D721Med (cell line): ENCODE measurements at regions not wholly inside any gene's neighbourhood (a gene's known extent, or its start where the extent isn't known, plus 50 kb on each side); places are given as distances from the start of the nearest gene placed in this dataset.
"Not testable (repeated sequence)": the region's sequence is repeated elsewhere in the genome, so short reads cannot be mapped to it uniquely, and the experiment has no call there.

Experiments used
- DNase-seq: peaks from one replicate; pipeline ENCODE4 v3.0.0; 2011; ENCODE audit warnings: low spot score; ENCODE audit not compliant: insufficient read length
- FAIRE-seq: peaks from 2 replicates; lab custom pipeline; 2011; peaks lifted over from hg19 to GRCh38; lab: Jason Lieb, UNC
- CTCF ChIP-seq: IDR thresholded peaks from 2 replicates; pipeline ENCODE4 v1.5.1; 2012; ENCODE audit warnings: mild to moderate bottlenecking, control low read depth; ENCODE audit not compliant: insufficient read depth; ENCODE audit errors: missing control alignments

- FAIRE-seq: no peak
- no peak for TF ChIP-seq CTCF
- no peak for DNase-seq
Observed at GRCh38 chr5:104890767-104891166, 1328.2 kb upstream of the NUDT12 start.

- no peak for DNase-seq
- no peak for TF ChIP-seq CTCF
- no peak for FAIRE-seq
Observed at GRCh38 chr5:104859437-104859836, 1296.8 kb upstream of the NUDT12 start.

- DNase-seq, FAIRE-seq: not testable (repeated sequence)
Observed at GRCh38 chr5:104852099-104852498, 1289.5 kb upstream of the NUDT12 start.

- DNase-seq (no peak), FAIRE-seq (peak; percentile 90)
- no peak for TF ChIP-seq CTCF
Observed at GRCh38 chr5:104845541-104845940, 1283.0 kb upstream of the NUDT12 start.

GRCh38 chr5:104843822-104844221 lies 1281.2 kb upstream of the NUDT12 start:
- DNase-seq (no peak), FAIRE-seq (no peak)
- no peak for TF ChIP-seq CTCF

- FAIRE-seq (no peak), DNase-seq (no peak)
- no peak for TF ChIP-seq CTCF
Observed at GRCh38 chr5:104840284-104840683, 1277.7 kb upstream of the NUDT12 start.

GRCh38 chr5:104831515-104831914 lies 1268.9 kb upstream of the NUDT12 start:
- DNase-seq, FAIRE-seq: not testable (repeated sequence)

GRCh38 chr5:104821606-104822005 lies 1259.0 kb upstream of the NUDT12 start:
- no peak for FAIRE-seq

More at GRCh38 chr5:104821606-104822005, 1259.0 kb upstream of the NUDT12 start:
- no peak for TF ChIP-seq CTCF
- no peak for DNase-seq
